CD14-positive monocyte (primary cell): ENCODE measurements at regions not wholly inside any gene's neighbourhood (a gene's known extent, or its start where the extent isn't known, plus 50 kb on each side); places are given as distances from the start of the nearest gene placed in this dataset.

Source experiments
- DNase-seq, 3 donors: peaks; one replicate each; pipeline ENCODE4 v3.0.0-alpha.2; 2011 to 2022
- H2AFZ ChIP-seq: 2 replicates; pipeline ENCODE4 v1.6.0; 2012; ENCODE audit warnings: mild to moderate bottlenecking, low read depth, low read length, inconsistent platforms; ENCODE audit not compliant: insufficient read depth, poor library complexity, severe bottlenecking
- H3K27ac ChIP-seq, 2 donors: 1 replicate in 1 of 2; 2 replicates in 1 of 2; pipeline ENCODE4 v1.5.1; 2012 to 2013; ENCODE audit warnings: low read length in 2 of 2, control low read depth in 1 of 2, inconsistent platforms in 1 of 2, low read depth in 1 of 2, mild to moderate bottlenecking in 1 of 2
- H3K27me3 ChIP-seq, 2 donors: one replicate each; pipeline versions ENCODE4 v1.6.0 to v1.6.1; 2011 to 2013; ENCODE audit warnings: low read length in 2 of 2; ENCODE audit not compliant: control insufficient read depth in 2 of 2, insufficient read depth in 2 of 2
- H3K36me3 ChIP-seq, 2 donors: replicated peaks in 1 of 2; 1 replicate in 1 of 2; 2 replicates in 1 of 2; pipeline versions ENCODE4 v1.5.1 to v1.6.1; 2012 to 2013; ENCODE audit warnings: low read length in 2 of 2, control low read depth in 1 of 2, inconsistent platforms in 1 of 2, mild to moderate bottlenecking in 1 of 2; ENCODE audit not compliant: insufficient read depth in 2 of 2, control insufficient read depth in 1 of 2
- H3K4me1 ChIP-seq, 2 donors: 1 replicate in 1 of 2; 2 replicates in 1 of 2; pipeline versions ENCODE4 v1.5.1 to v1.6.1; 2012 to 2013; ENCODE audit warnings: low read length in 2 of 2, control low read depth in 1 of 2, inconsistent platforms in 1 of 2, mild to moderate bottlenecking in 1 of 2, moderate library complexity in 1 of 2; ENCODE audit not compliant: insufficient read depth in 2 of 2, control insufficient read depth in 1 of 2
- H3K4me2 ChIP-seq: replicated peaks from 2 replicates; pipeline ENCODE3; 2012; ENCODE audit warnings: low read length, moderate library complexity, mild to moderate bottlenecking; ENCODE audit not compliant: poor library complexity, severe bottlenecking; ENCODE audit errors: extremely low read depth
- H3K4me3 ChIP-seq, 3 experiments: fragments of 200-600 bp in 1 of 3; sonication (generic) in 1 of 3; replicated peaks in 1 of 3; 1 replicate in 2 of 3; 2 replicates in 1 of 3; pipeline ENCODE4 v1.5.1; 2011 to 2013; ENCODE audit warnings: low read length in 3 of 3, mild to moderate bottlenecking in 3 of 3, control low read depth in 2 of 3, low read depth in 2 of 3, inconsistent platforms in 1 of 3, moderate library complexity in 1 of 3
- H3K79me2 ChIP-seq: 2 replicates; pipeline ENCODE4 v1.6.0; 2012; ENCODE audit warnings: mild to moderate bottlenecking, control low read depth, inconsistent platforms, low read length, moderate library complexity; ENCODE audit not compliant: insufficient read depth
- H3K9ac ChIP-seq: 2 replicates; pipeline ENCODE4 v1.6.0; 2017; ENCODE audit warnings: low read length, mild to moderate bottlenecking; ENCODE audit not compliant: insufficient read depth, poor library complexity, severe bottlenecking
- H3K9me3 ChIP-seq, 2 donors: replicated peaks in 1 of 2; 1 replicate in 1 of 2; 2 replicates in 1 of 2; pipeline versions ENCODE4 v1.5.1 to v1.6.1; 2012 to 2013; ENCODE audit warnings: low read length in 2 of 2, control low read depth in 1 of 2; ENCODE audit not compliant: control insufficient read depth in 1 of 2, insufficient read depth in 1 of 2
- H4K20me1 ChIP-seq: 2 replicates; pipeline ENCODE4 v1.6.0; 2012; ENCODE audit warnings: mild to moderate bottlenecking, low read length, control low read depth, moderate library complexity; ENCODE audit not compliant: insufficient read depth
- H3K27ac Mint-ChIP-seq, 7 donors: one replicate each; pipeline ENCODE4 v1.8.0; 2020; ENCODE audit warnings: mild to moderate bottlenecking in 7 of 7, mixed read lengths in 7 of 7, moderate library complexity in 6 of 7, inconsistent platforms in 2 of 7
- H3K27me3 Mint-ChIP-seq, 3 donors: one replicate each; pipeline ENCODE4 v1.8.0; 2021 to 2022; ENCODE audit warnings: low read depth in 3 of 3, mild to moderate bottlenecking in 3 of 3, mixed read lengths in 3 of 3, moderate library complexity in 3 of 3, inconsistent platforms in 1 of 3
- H3K36me3 Mint-ChIP-seq, 2 donors: one replicate each; pipeline ENCODE4 v1.8.0; 2020; ENCODE audit warnings: mixed read lengths in 2 of 2, inconsistent platforms in 1 of 2, mild to moderate bottlenecking in 1 of 2
- H3K4me1 Mint-ChIP-seq: one replicate; pipeline ENCODE4 v1.8.0; 2020; ENCODE audit warnings: mild to moderate bottlenecking, mixed read lengths
- H3K4me3 Mint-ChIP-seq, 2 donors: one replicate each; pipeline ENCODE4 v1.8.0; 2020; ENCODE audit warnings: mild to moderate bottlenecking in 2 of 2, mixed read lengths in 2 of 2, moderate library complexity in 1 of 2
- H3K9me3 Mint-ChIP-seq, 7 donors: one replicate each; pipeline ENCODE4 v1.8.0; 2020 to 2022; ENCODE audit warnings: mixed read lengths in 7 of 7, mild to moderate bottlenecking in 6 of 7, moderate library complexity in 6 of 7, inconsistent platforms in 2 of 7
- WGBS: methylation state at CpG from one replicate; pipeline ENCODE4 v1.1.5; 2013; ENCODE audit warnings: missing lambda C conversion rate; ENCODE audit not compliant: insufficient coverage; 5-methylcytosine and 5-hydroxymethylcytosine counted together
- intact Hi-C, 2 donors: fragments of 100-400 bp; cut with micrococcal nuclease; formaldehyde crosslinking; loops; one replicate each; pipeline versions ENCODE4 v1.15.0 to v1.15.1; 2023
- TF ChIP-seq, protein P1 (sequence below): fragments of 200-600 bp; IDR thresholded peaks from one replicate; pipeline ENCODE4 v1.8.0; 2022; ENCODE audit warnings: antibody characterized with exemption, mild to moderate bottlenecking

DNA sequence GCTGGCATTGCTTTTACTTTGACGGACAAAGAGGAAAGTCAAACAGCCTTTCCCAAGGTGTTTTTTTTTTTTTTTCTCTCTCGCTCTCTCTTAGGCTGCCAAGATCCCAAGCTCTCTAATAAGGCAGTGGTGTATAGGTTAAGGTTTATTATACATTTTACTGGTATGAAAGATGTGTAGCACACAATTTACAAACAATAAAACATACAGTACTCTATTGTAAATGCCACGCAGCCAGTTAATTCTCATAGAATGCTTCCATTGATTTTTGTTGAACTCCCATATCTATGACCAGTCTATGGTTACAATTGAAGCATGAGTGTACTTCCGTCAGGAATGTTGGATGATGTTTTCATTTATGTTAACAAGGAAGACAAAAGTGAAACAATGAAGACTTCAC, 106.4 kb upstream of the GSC start:
- no peak for DNase-seq
- WGBS = no CpG with 5 or more reads among the region's 4 CpGs
- Histone ChIP-seq H3K27me3 (no peaks in the 10 kb centered on the region), H2AFZ (no peak overlapping the region), H3K4me3 (no peak overlapping the region), H3K27ac (no peak overlapping the region), H3K4me2 (no peak overlapping the region), H3K9me3 (no peaks in the 10 kb centered on the region), H4K20me1 (no peaks in the 10 kb centered on the region), H3K9ac (no peak overlapping the region), H3K79me2 (no peaks in the 10 kb centered on the region), H3K4me1 (no peaks in the 10 kb centered on the region), H3K36me3 (no peaks in the 10 kb centered on the region)
- intact Hi-C loops = no loop called here
- TF ChIP-seq, protein P1, sequence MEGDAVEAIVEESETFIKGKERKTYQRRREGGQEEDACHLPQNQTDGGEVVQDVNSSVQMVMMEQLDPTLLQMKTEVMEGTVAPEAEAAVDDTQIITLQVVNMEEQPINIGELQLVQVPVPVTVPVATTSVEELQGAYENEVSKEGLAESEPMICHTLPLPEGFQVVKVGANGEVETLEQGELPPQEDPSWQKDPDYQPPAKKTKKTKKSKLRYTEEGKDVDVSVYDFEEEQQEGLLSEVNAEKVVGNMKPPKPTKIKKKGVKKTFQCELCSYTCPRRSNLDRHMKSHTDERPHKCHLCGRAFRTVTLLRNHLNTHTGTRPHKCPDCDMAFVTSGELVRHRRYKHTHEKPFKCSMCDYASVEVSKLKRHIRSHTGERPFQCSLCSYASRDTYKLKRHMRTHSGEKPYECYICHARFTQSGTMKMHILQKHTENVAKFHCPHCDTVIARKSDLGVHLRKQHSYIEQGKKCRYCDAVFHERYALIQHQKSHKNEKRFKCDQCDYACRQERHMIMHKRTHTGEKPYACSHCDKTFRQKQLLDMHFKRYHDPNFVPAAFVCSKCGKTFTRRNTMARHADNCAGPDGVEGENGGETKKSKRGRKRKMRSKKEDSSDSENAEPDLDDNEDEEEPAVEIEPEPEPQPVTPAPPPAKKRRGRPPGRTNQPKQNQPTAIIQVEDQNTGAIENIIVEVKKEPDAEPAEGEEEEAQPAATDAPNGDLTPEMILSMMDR = no peak
- Mint-ChIP-seq H3K4me3 (no peak overlapping the region), H3K27me3 (peaks cover 0 to 21% (median 2%) of the 10 kb centered on the region in 3 donors), H3K9me3 (peaks cover 0 to 3% (median 0%) of the 10 kb centered on the region in 7 donors), H3K4me1 (no peaks in the 10 kb centered on the region), H3K27ac (no peak overlapping the region), H3K36me3 (no peaks in the 10 kb centered on the region)

DNA sequence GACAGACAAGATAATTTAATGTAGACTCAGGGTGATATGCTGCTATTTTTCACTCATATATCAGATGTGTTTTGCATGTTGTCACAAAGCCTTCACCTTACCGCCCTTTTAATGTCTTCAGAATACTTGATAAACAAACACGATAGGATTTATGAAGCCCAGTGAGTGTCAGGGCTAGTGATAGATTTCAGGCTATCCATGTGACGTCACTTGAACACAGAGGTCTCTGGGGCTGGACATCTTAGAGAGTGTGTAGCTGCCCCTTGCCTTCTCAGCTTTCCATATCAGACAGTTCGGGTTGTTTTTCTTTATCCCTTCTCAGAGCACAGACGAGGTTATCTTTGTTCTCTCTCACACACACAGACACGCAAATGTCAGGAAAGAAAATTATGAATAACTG, 105.3 kb upstream of the GSC start:
- H3K27ac Mint-ChIP-seq = no peak overlapping the region

More for the DNA sequence above, 105.3 kb upstream of the GSC start:
- no peak overlapping the region for H2AFZ ChIP-seq
- no peaks in the 10 kb centered on the region for H3K36me3 Mint-ChIP-seq
- no peaks in the 10 kb centered on the region for H3K27me3 ChIP-seq
- TF ChIP-seq, protein P1 = no peak
- H3K79me2 ChIP-seq = no peaks in the 10 kb centered on the region
- no peak overlapping the region for H3K4me3 Mint-ChIP-seq
- H3K4me2 ChIP-seq = no peak overlapping the region
- intact Hi-C loops = no loop called here
- H3K4me1 ChIP-seq = no peaks in the 10 kb centered on the region
- no peaks in the 10 kb centered on the region for H3K4me1 Mint-ChIP-seq
- no peak overlapping the region for H3K27ac ChIP-seq
- H4K20me1 ChIP-seq = no peaks in the 10 kb centered on the region
- H3K4me3 ChIP-seq = no peak overlapping the region
- no peaks in the 10 kb centered on the region for H3K9me3 ChIP-seq
- WGBS = 93% methylated on average over 3 of the region's 6 CpGs
- no peaks in the 10 kb centered on the region for H3K36me3 ChIP-seq
- H3K9me3 Mint-ChIP-seq = peaks cover 0 to 3% (median 0%) of the 10 kb centered on the region in 7 donors
- H3K9ac ChIP-seq = no peak overlapping the region
- peaks cover 0 to 20% (median 2%) of the 10 kb centered on the region in 3 donors for H3K27me3 Mint-ChIP-seq
- no peak for DNase-seq
